GM23338 (cell line): ENCODE measurements at regions not wholly inside any gene's neighbourhood (a gene's known extent, or its start where the extent isn't known, plus 50 kb on each side); places are given as distances from the start of the nearest gene placed in this dataset.

Experiments used
- ATAC-seq: fragments of 200-7000 bp; cut with Tn5 transposase; 3 replicates; pipeline ENCODE4 v1.9.1; 2020
- DNase-seq: peaks from one replicate; pipeline ENCODE4 v3.0.0-alpha.2; 2015; ENCODE audit warnings: low spot score
- H2AFZ ChIP-seq: fragments of 200-600 bp; sonication (generic); 2 replicates; pipeline ENCODE4 v1.8.0; 2016; ENCODE audit warnings: antibody characterized with exemption, mild to moderate bottlenecking, moderate library complexity
- H3F3A ChIP-seq: fragments of 200-600 bp; sonication (generic); replicated peaks from 2 replicates; pipeline ENCODE4 v1.8.0; 2017; ENCODE audit warnings: antibody characterized with exemption, mixed run types, low read depth
- H3K27ac ChIP-seq: fragments of 200-600 bp; sonication (generic); 2 replicates; pipeline ENCODE4 v1.6.1; 2016; ENCODE audit warnings: low read depth
- H3K27me3 ChIP-seq: fragments of 200-600 bp; sonication (generic); 2 replicates; pipeline ENCODE4 v1.8.0; 2016; ENCODE audit warnings: mild to moderate bottlenecking, mixed run types, moderate library complexity; ENCODE audit not compliant: insufficient read depth
- H3K36me3 ChIP-seq: fragments of 200-600 bp; sonication (generic); 2 replicates; pipeline ENCODE4 v1.8.0; 2016; ENCODE audit warnings: mild to moderate bottlenecking; ENCODE audit not compliant: insufficient read depth
- H3K4me1 ChIP-seq: fragments of 200-600 bp; sonication (generic); 2 replicates; pipeline ENCODE4 v1.8.0; 2016; ENCODE audit warnings: mild to moderate bottlenecking, moderate library complexity; ENCODE audit not compliant: insufficient read depth
- H3K4me2 ChIP-seq: fragments of 200-600 bp; sonication (generic); 2 replicates; pipeline ENCODE4 v1.7.1; 2017; ENCODE audit warnings: mixed run types
- H3K4me3 ChIP-seq: fragments of 200-600 bp; sonication (generic); 2 replicates; pipeline ENCODE4 v1.6.1; 2016; ENCODE audit warnings: mixed run types
- H3K79me2 ChIP-seq: fragments of 200-600 bp; sonication (generic); replicated peaks from 2 replicates; pipeline ENCODE4 v1.8.0; 2017; ENCODE audit warnings: mild to moderate bottlenecking; ENCODE audit not compliant: insufficient read depth
- H3K9me2 ChIP-seq: fragments of 200-600 bp; sonication (generic); 2 replicates; pipeline ENCODE4 v1.8.0; 2017; ENCODE audit not compliant: insufficient read depth
- H4K20me1 ChIP-seq: fragments of 200-600 bp; sonication (generic); replicated peaks from 2 replicates; pipeline ENCODE4 v1.8.0; 2017; ENCODE audit warnings: mild to moderate bottlenecking; ENCODE audit not compliant: insufficient read depth
- H3K27ac Mint-ChIP-seq: 2 replicates; pipeline ENCODE4 v1.8.0; 2020; ENCODE audit warnings: inconsistent platforms, mild to moderate bottlenecking, moderate library complexity, mixed read lengths
- H3K27me3 Mint-ChIP-seq: 3 replicates; pipeline ENCODE4 v1.8.0; 2022; ENCODE audit warnings: low read depth, mild to moderate bottlenecking, moderate library complexity, mixed read lengths, inconsistent platforms; ENCODE audit not compliant: insufficient read depth, poor library complexity
- H3K36me3 Mint-ChIP-seq: 3 replicates; pipeline ENCODE4 v1.8.0; 2021; ENCODE audit warnings: low read depth, mild to moderate bottlenecking, inconsistent platforms, moderate library complexity, mixed read lengths
- H3K4me1 Mint-ChIP-seq: 3 replicates; pipeline ENCODE4 v1.8.0; 2020; ENCODE audit warnings: mild to moderate bottlenecking, inconsistent platforms, mixed read lengths
- H3K4me3 Mint-ChIP-seq: 3 replicates; pipeline ENCODE4 v1.8.0; 2021; ENCODE audit warnings: moderate library complexity, mild to moderate bottlenecking, inconsistent platforms, mixed read lengths
- H3K9me3 Mint-ChIP-seq: 3 replicates; pipeline ENCODE4 v1.8.0; 2020; ENCODE audit warnings: moderate library complexity, mild to moderate bottlenecking, inconsistent platforms, mixed read lengths
- CREB1 ChIP-seq: fragments of 250-450 bp; sonication (Bioruptor Pico); IDR thresholded peaks from 2 replicates; pipeline ENCODE4 v1.5.0; 2020; ENCODE audit warnings: low read depth, mild to moderate bottlenecking, moderate library complexity
- EZH2 ChIP-seq: fragments of 200-600 bp; sonication (generic); IDR thresholded peaks from one replicate; pipeline ENCODE4 v1.8.0; 2017; ENCODE audit warnings: antibody characterized with exemption, mild to moderate bottlenecking, low read depth; ENCODE audit not compliant: unreplicated experiment
- EZH2phosphoT487 ChIP-seq: fragments of 200-600 bp; sonication (generic); IDR thresholded peaks from one replicate; pipeline ENCODE4 v1.8.1; 2018; ENCODE audit warnings: antibody characterized with exemption; ENCODE audit not compliant: unreplicated experiment
- JUNB ChIP-seq: IDR thresholded peaks from one replicate; pipeline ENCODE4 v1.6.1; 2016; ENCODE audit warnings: antibody characterized with exemption; ENCODE audit not compliant: unreplicated experiment
- NANOG ChIP-seq: IDR thresholded peaks from 2 replicates; pipeline ENCODE4 v1.6.1; 2016; ENCODE audit warnings: antibody characterized with exemption, borderline replicate concordance
- POLR2AphosphoS5 ChIP-seq: IDR thresholded peaks from 2 replicates; pipeline ENCODE4 v1.6.1; 2016; ENCODE audit warnings: antibody characterized with exemption, low read depth
- STAT1 ChIP-seq: IDR thresholded peaks from one replicate; pipeline ENCODE4 v1.6.1; 2016; ENCODE audit warnings: antibody characterized with exemption; ENCODE audit not compliant: unreplicated experiment
- ZNF114 ChIP-seq: fragments of 250-450 bp; sonication (Bioruptor Pico); IDR thresholded peaks from 2 replicates; pipeline ENCODE4 v1.5.0; 2020; ENCODE audit warnings: mild to moderate bottlenecking, moderate library complexity
- ZNF331 ChIP-seq: fragments of 250-450 bp; sonication (Bioruptor Pico); IDR thresholded peaks from 2 replicates; pipeline ENCODE4 v1.5.0; 2020; ENCODE audit warnings: low read depth, mild to moderate bottlenecking, moderate library complexity
- TF ChIP-seq, protein P1 (sequence below): IDR thresholded peaks from one replicate; pipeline ENCODE4 v1.6.1; 2018; ENCODE audit warnings: antibody characterized with exemption; ENCODE audit not compliant: unreplicated experiment
- TF ChIP-seq, protein P2 (sequence below): fragments of 250-450 bp; sonication (Bioruptor Pico); IDR thresholded peaks from 2 replicates; pipeline ENCODE4 v1.5.0; 2020; ENCODE audit warnings: mild to moderate bottlenecking, moderate library complexity
- TF ChIP-seq, protein P3 (sequence below): IDR thresholded peaks from 2 replicates; pipeline ENCODE4 v1.6.1; 2016; ENCODE audit warnings: antibody characterized with exemption
- TF ChIP-seq, protein P4 (sequence below), 2 experiments: fragments of 200-600 bp in 1 of 2; sonication (generic) in 1 of 2; conservative IDR thresholded peaks; 2 replicates each; pipeline versions ENCODE4 v1.5.1 to v1.6.1; 2016 to 2017; ENCODE audit warnings: antibody characterized with exemption in 2 of 2, low read depth in 2 of 2, mild to moderate bottlenecking in 2 of 2, moderate library complexity in 1 of 2

DNA sequence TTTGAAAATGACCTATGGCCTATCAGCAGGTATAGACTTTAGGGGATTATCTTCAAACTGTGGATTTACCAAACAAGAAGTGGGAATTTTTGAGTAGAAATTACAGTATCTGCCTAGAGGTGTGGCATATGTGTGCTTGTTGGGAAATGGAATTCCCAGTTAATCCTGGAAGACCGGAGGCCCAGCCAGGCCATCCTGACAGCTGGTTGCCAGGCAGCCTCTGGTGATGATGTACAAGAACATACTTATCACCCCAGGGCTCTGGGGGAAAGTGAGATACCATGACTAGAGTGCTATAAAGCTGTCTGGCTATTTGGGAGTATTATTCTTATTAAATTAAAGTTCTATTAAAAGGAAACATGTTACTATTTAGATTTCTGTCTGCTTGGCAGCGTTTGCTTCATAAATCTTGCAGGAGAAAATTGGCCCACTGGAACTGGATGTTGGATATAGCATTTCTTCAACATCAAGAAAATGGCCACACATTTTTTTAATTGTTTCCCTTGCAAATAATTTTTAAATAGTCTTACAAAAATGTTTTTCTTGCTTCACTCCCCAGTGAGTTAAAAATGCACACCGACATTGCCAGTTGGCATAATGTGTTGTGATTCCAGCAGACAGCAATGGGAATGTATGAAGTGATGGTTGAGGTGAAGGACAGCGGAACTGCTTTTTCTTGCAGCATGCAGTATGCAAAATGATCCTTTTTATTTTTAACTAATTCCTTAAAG, 187.8 kb downstream of the MYLK4 start:
- no peak for TF ChIP-seq CREB1 (CRISPR knock-in tag)
- no peak for TF ChIP-seq ZNF114 (CRISPR knock-in tag)
- no peak for TF ChIP-seq JUNB
- no peak for TF ChIP-seq EZH2
- no peak for TF ChIP-seq ZNF331 (CRISPR knock-in tag)
- no peak for TF ChIP-seq NANOG
- TF ChIP-seq POLR2AphosphoS5, result no peak
- TF ChIP-seq STAT1, result no peak
- TF ChIP-seq, protein P1, sequence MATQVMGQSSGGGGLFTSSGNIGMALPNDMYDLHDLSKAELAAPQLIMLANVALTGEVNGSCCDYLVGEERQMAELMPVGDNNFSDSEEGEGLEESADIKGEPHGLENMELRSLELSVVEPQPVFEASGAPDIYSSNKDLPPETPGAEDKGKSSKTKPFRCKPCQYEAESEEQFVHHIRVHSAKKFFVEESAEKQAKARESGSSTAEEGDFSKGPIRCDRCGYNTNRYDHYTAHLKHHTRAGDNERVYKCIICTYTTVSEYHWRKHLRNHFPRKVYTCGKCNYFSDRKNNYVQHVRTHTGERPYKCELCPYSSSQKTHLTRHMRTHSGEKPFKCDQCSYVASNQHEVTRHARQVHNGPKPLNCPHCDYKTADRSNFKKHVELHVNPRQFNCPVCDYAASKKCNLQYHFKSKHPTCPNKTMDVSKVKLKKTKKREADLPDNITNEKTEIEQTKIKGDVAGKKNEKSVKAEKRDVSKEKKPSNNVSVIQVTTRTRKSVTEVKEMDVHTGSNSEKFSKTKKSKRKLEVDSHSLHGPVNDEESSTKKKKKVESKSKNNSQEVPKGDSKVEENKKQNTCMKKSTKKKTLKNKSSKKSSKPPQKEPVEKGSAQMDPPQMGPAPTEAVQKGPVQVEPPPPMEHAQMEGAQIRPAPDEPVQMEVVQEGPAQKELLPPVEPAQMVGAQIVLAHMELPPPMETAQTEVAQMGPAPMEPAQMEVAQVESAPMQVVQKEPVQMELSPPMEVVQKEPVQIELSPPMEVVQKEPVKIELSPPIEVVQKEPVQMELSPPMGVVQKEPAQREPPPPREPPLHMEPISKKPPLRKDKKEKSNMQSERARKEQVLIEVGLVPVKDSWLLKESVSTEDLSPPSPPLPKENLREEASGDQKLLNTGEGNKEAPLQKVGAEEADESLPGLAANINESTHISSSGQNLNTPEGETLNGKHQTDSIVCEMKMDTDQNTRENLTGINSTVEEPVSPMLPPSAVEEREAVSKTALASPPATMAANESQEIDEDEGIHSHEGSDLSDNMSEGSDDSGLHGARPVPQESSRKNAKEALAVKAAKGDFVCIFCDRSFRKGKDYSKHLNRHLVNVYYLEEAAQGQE, result no peak
- TF ChIP-seq, protein P2, sequence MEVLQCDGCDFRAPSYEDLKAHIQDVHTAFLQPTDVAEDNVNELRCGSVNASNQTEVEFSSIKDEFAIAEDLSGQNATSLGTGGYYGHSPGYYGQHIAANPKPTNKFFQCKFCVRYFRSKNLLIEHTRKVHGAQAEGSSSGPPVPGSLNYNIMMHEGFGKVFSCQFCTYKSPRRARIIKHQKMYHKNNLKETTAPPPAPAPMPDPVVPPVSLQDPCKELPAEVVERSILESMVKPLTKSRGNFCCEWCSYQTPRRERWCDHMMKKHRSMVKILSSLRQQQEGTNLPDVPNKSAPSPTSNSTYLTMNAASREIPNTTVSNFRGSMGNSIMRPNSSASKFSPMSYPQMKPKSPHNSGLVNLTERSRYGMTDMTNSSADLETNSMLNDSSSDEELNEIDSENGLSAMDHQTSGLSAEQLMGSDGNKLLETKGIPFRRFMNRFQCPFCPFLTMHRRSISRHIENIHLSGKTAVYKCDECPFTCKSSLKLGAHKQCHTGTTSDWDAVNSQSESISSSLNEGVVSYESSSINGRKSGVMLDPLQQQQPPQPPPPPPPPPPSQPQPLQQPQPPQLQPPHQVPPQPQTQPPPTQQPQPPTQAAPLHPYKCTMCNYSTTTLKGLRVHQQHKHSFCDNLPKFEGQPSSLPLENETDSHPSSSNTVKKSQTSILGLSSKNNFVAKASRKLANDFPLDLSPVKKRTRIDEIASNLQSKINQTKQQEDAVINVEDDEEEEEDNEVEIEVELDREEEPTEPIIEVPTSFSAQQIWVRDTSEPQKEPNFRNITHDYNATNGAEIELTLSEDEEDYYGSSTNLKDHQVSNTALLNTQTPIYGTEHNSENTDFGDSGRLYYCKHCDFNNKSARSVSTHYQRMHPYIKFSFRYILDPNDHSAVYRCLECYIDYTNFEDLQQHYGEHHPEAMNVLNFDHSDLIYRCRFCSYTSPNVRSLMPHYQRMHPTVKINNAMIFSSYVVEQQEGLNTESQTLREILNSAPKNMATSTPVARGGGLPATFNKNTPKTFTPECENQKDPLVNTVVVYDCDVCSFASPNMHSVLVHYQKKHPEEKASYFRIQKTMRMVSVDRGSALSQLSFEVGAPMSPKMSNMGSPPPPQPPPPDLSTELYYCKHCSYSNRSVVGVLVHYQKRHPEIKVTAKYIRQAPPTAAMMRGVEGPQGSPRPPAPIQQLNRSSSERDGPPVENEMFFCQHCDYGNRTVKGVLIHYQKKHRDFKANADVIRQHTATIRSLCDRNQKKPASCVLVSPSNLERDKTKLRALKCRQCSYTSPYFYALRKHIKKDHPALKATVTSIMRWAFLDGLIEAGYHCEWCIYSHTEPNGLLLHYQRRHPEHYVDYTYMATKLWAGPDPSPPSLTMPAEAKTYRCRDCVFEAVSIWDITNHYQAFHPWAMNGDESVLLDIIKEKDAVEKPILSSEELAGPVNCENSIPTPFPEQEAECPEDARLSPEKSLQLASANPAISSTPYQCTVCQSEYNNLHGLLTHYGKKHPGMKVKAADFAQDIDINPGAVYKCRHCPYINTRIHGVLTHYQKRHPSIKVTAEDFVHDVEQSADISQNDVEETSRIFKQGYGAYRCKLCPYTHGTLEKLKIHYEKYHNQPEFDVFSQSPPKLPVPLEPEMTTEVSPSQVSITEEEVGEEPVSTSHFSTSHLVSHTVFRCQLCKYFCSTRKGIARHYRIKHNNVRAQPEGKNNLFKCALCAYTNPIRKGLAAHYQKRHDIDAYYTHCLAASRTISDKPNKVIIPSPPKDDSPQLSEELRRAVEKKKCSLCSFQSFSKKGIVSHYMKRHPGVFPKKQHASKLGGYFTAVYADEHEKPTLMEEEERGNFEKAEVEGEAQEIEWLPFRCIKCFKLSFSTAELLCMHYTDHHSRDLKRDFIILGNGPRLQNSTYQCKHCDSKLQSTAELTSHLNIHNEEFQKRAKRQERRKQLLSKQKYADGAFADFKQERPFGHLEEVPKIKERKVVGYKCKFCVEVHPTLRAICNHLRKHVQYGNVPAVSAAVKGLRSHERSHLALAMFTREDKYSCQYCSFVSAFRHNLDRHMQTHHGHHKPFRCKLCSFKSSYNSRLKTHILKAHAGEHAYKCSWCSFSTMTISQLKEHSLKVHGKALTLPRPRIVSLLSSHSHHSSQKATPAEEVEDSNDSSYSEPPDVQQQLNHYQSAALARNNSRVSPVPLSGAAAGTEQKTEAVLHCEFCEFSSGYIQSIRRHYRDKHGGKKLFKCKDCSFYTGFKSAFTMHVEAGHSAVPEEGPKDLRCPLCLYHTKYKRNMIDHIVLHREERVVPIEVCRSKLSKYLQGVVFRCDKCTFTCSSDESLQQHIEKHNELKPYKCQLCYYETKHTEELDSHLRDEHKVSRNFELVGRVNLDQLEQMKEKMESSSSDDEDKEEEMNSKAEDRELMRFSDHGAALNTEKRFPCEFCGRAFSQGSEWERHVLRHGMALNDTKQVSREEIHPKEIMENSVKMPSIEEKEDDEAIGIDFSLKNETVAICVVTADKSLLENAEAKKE (CRISPR knock-in tag), result no peak
- TF ChIP-seq EZH2phosphoT487, result no peak
- TF ChIP-seq, protein P3, sequence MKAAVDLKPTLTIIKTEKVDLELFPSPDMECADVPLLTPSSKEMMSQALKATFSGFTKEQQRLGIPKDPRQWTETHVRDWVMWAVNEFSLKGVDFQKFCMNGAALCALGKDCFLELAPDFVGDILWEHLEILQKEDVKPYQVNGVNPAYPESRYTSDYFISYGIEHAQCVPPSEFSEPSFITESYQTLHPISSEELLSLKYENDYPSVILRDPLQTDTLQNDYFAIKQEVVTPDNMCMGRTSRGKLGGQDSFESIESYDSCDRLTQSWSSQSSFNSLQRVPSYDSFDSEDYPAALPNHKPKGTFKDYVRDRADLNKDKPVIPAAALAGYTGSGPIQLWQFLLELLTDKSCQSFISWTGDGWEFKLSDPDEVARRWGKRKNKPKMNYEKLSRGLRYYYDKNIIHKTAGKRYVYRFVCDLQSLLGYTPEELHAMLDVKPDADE, result no peak
- TF ChIP-seq, protein P4, sequence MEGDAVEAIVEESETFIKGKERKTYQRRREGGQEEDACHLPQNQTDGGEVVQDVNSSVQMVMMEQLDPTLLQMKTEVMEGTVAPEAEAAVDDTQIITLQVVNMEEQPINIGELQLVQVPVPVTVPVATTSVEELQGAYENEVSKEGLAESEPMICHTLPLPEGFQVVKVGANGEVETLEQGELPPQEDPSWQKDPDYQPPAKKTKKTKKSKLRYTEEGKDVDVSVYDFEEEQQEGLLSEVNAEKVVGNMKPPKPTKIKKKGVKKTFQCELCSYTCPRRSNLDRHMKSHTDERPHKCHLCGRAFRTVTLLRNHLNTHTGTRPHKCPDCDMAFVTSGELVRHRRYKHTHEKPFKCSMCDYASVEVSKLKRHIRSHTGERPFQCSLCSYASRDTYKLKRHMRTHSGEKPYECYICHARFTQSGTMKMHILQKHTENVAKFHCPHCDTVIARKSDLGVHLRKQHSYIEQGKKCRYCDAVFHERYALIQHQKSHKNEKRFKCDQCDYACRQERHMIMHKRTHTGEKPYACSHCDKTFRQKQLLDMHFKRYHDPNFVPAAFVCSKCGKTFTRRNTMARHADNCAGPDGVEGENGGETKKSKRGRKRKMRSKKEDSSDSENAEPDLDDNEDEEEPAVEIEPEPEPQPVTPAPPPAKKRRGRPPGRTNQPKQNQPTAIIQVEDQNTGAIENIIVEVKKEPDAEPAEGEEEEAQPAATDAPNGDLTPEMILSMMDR (conservative IDR thresholded peaks at IDR 0.05; ENCODE audit: low read depth in 2 of 2), result no peak
- no peaks in the 10 kb centered on the region for H3K36me3 ChIP-seq
- H3K4me3 ChIP-seq, result no peak overlapping the region
- no peak overlapping the region for H3K27ac ChIP-seq
- H3K9me2 ChIP-seq, result no peaks in the 10 kb centered on the region
- Mint-ChIP-seq H3K27ac (no peak overlapping the region), H3K4me3 (no peak overlapping the region), H3K4me1 (peaks cover 17% of the 10 kb centered on the region), H3K36me3 (no peaks in the 10 kb centered on the region), H3K9me3 (0 out of 3 replicates have a peak, but pooled peaks cover under 1% of the 10 kb centered on the region), H3K27me3 (peaks cover 3% of the 10 kb centered on the region)
- H4K20me1 ChIP-seq, result no peaks in the 10 kb centered on the region
- no peak overlapping the region for H3K4me2 ChIP-seq
- H3K79me2 ChIP-seq, result no peaks in the 10 kb centered on the region
- DNase-seq, result no peak
- no peaks in the 10 kb centered on the region for H3K27me3 ChIP-seq
- H3F3A ChIP-seq, result no peaks in the 10 kb centered on the region
- no peak for ATAC-seq
- no peak overlapping the region for H2AFZ ChIP-seq
- no peaks in the 10 kb centered on the region for H3K4me1 ChIP-seq
